ENCODE measurements at regions not wholly inside any gene's neighbourhood (a gene's known extent, or its start where the extent isn't known, plus 50 kb on each side); places are given as distances from the start of the nearest gene placed in this dataset.
"Not testable (repeated sequence)": the region's sequence is repeated elsewhere in the genome, so short reads cannot be mapped to it uniquely, and the experiment has no call there.

DNA sequence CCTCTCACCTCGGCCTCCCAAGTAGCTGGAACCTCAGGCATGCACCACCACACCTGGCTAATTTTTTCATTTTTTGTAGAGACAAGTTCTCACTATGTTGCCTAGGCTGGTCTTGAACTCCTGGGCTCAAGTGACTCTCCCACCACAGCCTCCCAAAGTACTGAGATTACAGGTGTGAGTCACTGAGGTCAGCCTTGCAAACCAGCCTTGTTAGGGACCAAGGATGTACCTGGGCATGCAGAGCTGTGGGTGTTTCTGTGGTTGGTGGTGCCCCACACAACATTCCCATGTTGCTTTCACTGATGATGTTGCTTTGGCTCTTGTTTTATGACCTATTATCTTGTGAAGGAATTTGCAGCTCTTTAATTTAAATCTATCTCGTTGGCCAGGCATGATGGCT, 54.8 kb downstream of the OTUD1 start:
- H3K36me3 ChIP-seq (ENCODE audit: control insufficient read depth, insufficient read depth, low read length): no peaks in the 10 kb centered on the region
- H3K27me3 ChIP-seq (replicated peaks; ENCODE audit: control insufficient read depth, insufficient read depth, low read length): no peaks in the 10 kb centered on the region; the same call in 1 of the 2 replicates
- TF ChIP-seq, protein P1, sequence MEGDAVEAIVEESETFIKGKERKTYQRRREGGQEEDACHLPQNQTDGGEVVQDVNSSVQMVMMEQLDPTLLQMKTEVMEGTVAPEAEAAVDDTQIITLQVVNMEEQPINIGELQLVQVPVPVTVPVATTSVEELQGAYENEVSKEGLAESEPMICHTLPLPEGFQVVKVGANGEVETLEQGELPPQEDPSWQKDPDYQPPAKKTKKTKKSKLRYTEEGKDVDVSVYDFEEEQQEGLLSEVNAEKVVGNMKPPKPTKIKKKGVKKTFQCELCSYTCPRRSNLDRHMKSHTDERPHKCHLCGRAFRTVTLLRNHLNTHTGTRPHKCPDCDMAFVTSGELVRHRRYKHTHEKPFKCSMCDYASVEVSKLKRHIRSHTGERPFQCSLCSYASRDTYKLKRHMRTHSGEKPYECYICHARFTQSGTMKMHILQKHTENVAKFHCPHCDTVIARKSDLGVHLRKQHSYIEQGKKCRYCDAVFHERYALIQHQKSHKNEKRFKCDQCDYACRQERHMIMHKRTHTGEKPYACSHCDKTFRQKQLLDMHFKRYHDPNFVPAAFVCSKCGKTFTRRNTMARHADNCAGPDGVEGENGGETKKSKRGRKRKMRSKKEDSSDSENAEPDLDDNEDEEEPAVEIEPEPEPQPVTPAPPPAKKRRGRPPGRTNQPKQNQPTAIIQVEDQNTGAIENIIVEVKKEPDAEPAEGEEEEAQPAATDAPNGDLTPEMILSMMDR (IDR thresholded peaks at IDR 0.05; ENCODE audit: insufficient read depth, low read length, poor library complexity, severe bottlenecking): no peak
- no peak overlapping the region for H3K4me3 ChIP-seq (replicated peaks; ENCODE audit: low read depth, low read length)
- no peak for DNase-seq (ENCODE audit: extremely low read depth, insufficient read length)

DNA sequence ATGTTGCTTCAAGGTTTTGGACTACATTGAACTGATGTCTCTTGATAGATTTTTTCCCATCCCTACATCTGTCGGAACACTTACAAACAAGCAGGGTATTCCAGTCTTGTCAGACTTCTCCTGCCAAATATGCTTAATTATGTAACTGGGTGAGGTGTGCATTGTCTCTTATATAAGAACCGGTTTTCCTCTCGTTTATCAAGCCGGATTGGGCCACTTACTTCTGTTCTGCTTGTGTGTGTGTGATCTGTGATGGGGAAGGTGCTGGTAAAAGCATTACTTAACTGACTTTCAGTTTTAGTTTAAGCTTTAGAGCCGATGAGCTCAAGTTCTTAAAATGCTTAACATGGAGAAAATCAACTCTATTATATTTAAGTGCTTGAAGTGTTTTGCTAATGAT, 57.9 kb downstream of the OTUD1 start:
- Histone ChIP-seq H3K4me3 (replicated peaks; ENCODE audit: low read depth, low read length) (no peak overlapping the region), H3K27me3 (replicated peaks; ENCODE audit: control insufficient read depth, insufficient read depth, low read length) (no peaks in the 10 kb centered on the region; the same call in 1 of the 2 replicates), H3K36me3 (ENCODE audit: control insufficient read depth, insufficient read depth, low read length) (no peaks in the 10 kb centered on the region)
- TF ChIP-seq, protein P1 (IDR thresholded peaks at IDR 0.05; ENCODE audit: insufficient read depth, low read length, poor library complexity, severe bottlenecking): no peak
- DNase-seq (ENCODE audit: extremely low read depth, insufficient read length): no peak

DNA sequence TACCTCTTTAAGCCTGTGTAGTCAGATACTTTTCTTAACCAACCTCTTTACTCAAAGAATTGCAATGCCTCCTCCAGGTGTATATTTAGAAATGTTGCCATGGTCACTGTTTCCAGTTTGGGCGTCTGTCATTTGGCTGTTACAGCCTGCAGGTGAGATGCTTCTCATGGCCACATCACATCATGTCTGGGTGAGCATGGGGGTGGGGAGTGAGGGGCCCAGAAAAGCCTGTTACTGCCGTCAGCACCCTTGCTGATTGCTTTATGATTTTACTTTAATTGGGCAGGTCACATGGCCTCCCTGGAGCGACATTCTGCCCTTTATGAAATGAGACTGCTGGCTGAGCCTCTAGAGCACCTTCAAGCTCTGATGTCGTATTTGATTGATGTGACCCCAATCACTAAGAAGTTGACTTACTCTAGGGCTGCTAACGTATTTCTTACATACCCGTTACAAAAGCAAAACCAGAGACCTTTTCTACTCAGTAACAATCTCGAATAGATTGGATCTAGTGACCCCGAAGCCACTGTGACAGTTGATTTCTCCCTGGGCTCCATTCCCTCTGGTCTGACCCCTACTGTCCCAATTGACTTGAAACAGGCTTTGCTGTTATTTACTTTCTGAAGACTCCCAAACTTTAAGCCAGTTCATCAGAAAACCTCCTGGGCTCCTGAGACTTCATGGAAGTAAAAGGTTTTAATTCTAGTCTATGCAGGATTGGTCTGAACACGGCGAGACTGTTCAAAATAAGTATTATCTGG, 60.7 kb downstream of the OTUD1 start:
- no peak for DNase-seq (ENCODE audit: extremely low read depth, insufficient read length)
- TF ChIP-seq, protein P1 (IDR thresholded peaks at IDR 0.05; ENCODE audit: insufficient read depth, low read length, poor library complexity, severe bottlenecking): no peak
- Histone ChIP-seq H3K4me3 (replicated peaks; ENCODE audit: low read depth, low read length) (no peak overlapping the region), H3K36me3 (ENCODE audit: control insufficient read depth, insufficient read depth, low read length) (no peaks in the 10 kb centered on the region), H3K27me3 (replicated peaks; ENCODE audit: control insufficient read depth, insufficient read depth, low read length) (no peaks in the 10 kb centered on the region; the same call in 1 of the 2 replicates)

DNA sequence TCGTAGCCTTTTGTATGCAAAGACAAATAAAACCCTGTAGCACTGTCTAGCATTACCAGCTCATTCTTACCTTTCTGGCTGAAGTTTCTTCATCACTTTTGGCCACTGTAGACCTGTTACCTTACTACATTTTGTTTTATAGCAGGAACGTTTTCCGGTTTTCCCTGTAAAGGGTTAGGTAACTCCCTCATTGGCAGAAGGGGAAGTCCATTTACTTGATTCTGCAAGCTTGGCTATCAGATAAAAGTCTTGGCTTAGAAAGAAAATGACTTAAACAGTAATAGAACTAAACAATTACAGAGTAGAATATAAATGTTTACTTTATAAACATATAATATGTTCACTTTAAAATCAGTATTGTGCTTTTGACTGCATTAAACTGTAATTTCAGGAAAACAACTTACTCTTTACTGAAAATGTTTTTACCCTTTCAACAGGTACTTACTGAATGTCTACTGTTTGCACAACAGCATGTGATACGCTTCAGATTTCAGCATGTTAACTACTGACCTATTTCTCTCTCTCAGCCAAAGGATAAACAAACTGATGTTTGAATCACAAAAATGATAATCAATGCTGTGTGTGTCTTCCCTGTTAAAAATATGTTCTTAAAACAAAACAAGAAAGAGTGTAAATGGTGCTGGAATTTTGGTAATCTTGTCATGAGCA, 67.1 kb downstream of the OTUD1 start:
- TF ChIP-seq, protein P1 (IDR thresholded peaks at IDR 0.05; ENCODE audit: insufficient read depth, low read length, poor library complexity, severe bottlenecking): no peak
- no peak overlapping the region for H3K4me3 ChIP-seq (replicated peaks; ENCODE audit: low read depth, low read length)
- no peaks in the 10 kb centered on the region for H3K36me3 ChIP-seq (ENCODE audit: control insufficient read depth, insufficient read depth, low read length)
- H3K27me3 ChIP-seq (replicated peaks; ENCODE audit: control insufficient read depth, insufficient read depth, low read length): no peaks in the 10 kb centered on the region
- DNase-seq (ENCODE audit: extremely low read depth, insufficient read length): no peak

DNA sequence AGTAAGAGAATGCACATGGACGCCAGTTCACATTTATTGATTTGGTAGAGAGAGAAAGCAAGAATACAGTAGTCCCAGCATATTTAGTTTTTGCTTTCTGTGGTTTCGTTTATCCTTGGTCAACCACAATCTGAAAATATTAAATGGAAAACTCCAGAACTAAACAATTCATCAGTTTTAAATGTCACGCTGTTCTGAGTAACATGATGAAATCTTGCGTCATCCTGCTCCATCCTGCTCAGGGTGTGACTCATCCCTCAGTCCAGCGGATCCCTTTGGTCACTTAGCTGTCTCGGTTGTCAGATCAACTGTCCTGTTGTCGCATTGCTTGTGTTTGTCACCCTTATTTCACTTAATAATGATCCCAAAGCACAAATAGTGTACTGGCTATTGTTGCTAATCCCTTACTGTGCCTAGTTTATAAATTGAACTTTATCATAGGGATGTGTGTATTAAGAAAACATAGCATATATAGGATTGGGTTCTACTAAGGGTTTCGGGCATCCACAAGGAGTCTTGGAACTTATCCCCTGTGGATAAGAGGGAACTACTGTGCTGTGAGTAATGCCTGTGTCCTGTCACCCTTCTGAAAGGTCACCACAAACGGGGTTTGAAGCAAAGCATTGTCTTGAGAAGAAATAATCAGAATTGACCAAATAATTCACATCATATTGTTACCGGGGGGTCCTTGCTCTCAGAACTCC, 73.6 kb downstream of the OTUD1 start:
- no peak for DNase-seq (ENCODE audit: extremely low read depth, insufficient read length)
- no peaks in the 10 kb centered on the region for H3K27me3 ChIP-seq (replicated peaks; ENCODE audit: control insufficient read depth, insufficient read depth, low read length)

DNA sequence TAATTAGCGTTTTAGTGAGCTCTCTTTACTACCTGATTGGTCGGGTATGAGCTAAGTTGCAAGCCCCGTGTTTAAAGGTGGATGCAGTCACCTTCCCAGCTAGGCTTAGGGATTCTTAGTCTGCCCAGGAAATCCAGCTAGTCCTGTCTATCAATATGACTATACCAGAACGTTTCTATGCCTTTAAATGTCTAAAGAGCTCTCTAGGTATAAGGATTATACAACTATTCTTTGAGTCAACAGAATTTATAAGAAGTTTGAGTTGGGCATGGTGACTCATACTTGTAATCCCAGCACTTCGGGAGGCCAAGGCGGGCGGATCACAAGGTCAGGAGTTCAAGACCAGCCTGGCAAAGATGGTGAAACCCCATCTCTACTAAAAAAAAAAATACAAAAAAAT, 74.7 kb downstream of the OTUD1 start:
- H3K36me3 ChIP-seq (ENCODE audit: control insufficient read depth, insufficient read depth, low read length); H3K27me3 ChIP-seq (replicated peaks; ENCODE audit: control insufficient read depth, insufficient read depth, low read length); DNase-seq (ENCODE audit: extremely low read depth, insufficient read length); H3K4me3 ChIP-seq (replicated peaks; ENCODE audit: low read depth, low read length): not testable (repeated sequence)

More for the DNA sequence above, 73.6 kb downstream of the OTUD1 start:
- Histone ChIP-seq H3K4me3 (replicated peaks; ENCODE audit: low read depth, low read length) (no peak overlapping the region), H3K36me3 (ENCODE audit: control insufficient read depth, insufficient read depth, low read length) (no peaks in the 10 kb centered on the region)
- TF ChIP-seq, protein P1 (IDR thresholded peaks at IDR 0.05; ENCODE audit: insufficient read depth, low read length, poor library complexity, severe bottlenecking): no peak
